Chondrocyte (in vitro differentiated cells): ENCODE measurements at regions not wholly inside any gene's neighbourhood (a gene's known extent, or its start where the extent isn't known, plus 50 kb on each side); places are given as distances from the start of the nearest gene placed in this dataset.

Experiments
- DNase-seq: peaks from one replicate; pipeline ENCODE4 v3.0.0; 2021; ENCODE audit warnings: mixed read lengths, low spot score
- H3K27ac Mint-ChIP-seq: one replicate; pipeline ENCODE4 v1.8.0; 2021; ENCODE audit warnings: mild to moderate bottlenecking, moderate library complexity, mixed read lengths; ENCODE audit not compliant: unreplicated experiment
- H3K27me3 Mint-ChIP-seq: 2 replicates; pipeline ENCODE4 v1.8.0; 2021; ENCODE audit warnings: low read depth, mixed read lengths
- H3K36me3 Mint-ChIP-seq: 2 replicates; pipeline ENCODE4 v1.8.0; 2021; ENCODE audit warnings: low read depth, mixed read lengths
- H3K4me1 Mint-ChIP-seq: 2 replicates; pipeline ENCODE4 v1.8.0; 2021; ENCODE audit warnings: low read depth, mild to moderate bottlenecking, mixed read lengths
- H3K4me3 Mint-ChIP-seq: one replicate; pipeline ENCODE4 v1.8.0; 2021; ENCODE audit warnings: mild to moderate bottlenecking, moderate library complexity, mixed read lengths; ENCODE audit not compliant: unreplicated experiment
- H3K9me3 Mint-ChIP-seq: 2 replicates; pipeline ENCODE4 v1.8.0; 2021; ENCODE audit warnings: low read depth, mixed read lengths
- CTCF ChIP-seq: fragments of 200-600 bp; sonication (generic); IDR thresholded peaks from 2 replicates; pipeline ENCODE4 v1.5.0; 2021; ENCODE audit warnings: antibody characterized with exemption, mild to moderate bottlenecking, moderate library complexity

GRCh38 chr4:138758196-138758595, 257.4 kb upstream of the NOCT start:
- no peak for DNase-seq
- no peaks in the 10 kb centered on the region for H3K4me1 Mint-ChIP-seq
- H3K36me3 Mint-ChIP-seq = peaks cover 5% of the 10 kb centered on the region
- H3K27me3 Mint-ChIP-seq = no peaks in the 10 kb centered on the region
- H3K9me3 Mint-ChIP-seq = peaks cover 8% of the 10 kb centered on the region
- H3K27ac Mint-ChIP-seq = no peak overlapping the region
- TF ChIP-seq CTCF = no peak
- no peak overlapping the region for H3K4me3 Mint-ChIP-seq

- H3K27ac Mint-ChIP-seq = no peak overlapping the region
- H3K9me3 Mint-ChIP-seq = peaks cover 15% of the 10 kb centered on the region
- no peak for TF ChIP-seq CTCF
- DNase-seq = no peak
- H3K36me3 Mint-ChIP-seq = peaks cover 7% of the 10 kb centered on the region
- no peaks in the 10 kb centered on the region for H3K27me3 Mint-ChIP-seq
- no peaks in the 10 kb centered on the region for H3K4me1 Mint-ChIP-seq
- no peak overlapping the region for H3K4me3 Mint-ChIP-seq
These were observed 258.1 kb upstream of the NOCT start for GRCh38 chr4:138757432-138757831.

GRCh38 chr4:138756519-138756918, 259.1 kb upstream of the NOCT start:
- no peak overlapping the region for H3K4me3 Mint-ChIP-seq
- no peaks in the 10 kb centered on the region for H3K27me3 Mint-ChIP-seq
- peaks cover 19% of the 10 kb centered on the region for H3K9me3 Mint-ChIP-seq
- no peak for TF ChIP-seq CTCF
- H3K4me1 Mint-ChIP-seq = no peaks in the 10 kb centered on the region
- no peak overlapping the region for H3K27ac Mint-ChIP-seq
- DNase-seq = no peak
- H3K36me3 Mint-ChIP-seq = peaks cover 7% of the 10 kb centered on the region

- DNase-seq = no peak
- TF ChIP-seq CTCF = no peak
- H3K4me3 Mint-ChIP-seq = no peak overlapping the region
- no peaks in the 10 kb centered on the region for H3K4me1 Mint-ChIP-seq
- peaks cover 8% of the 10 kb centered on the region for H3K36me3 Mint-ChIP-seq
- H3K27me3 Mint-ChIP-seq = no peaks in the 10 kb centered on the region
- H3K27ac Mint-ChIP-seq = no peak overlapping the region
- H3K9me3 Mint-ChIP-seq = peaks cover 19% of the 10 kb centered on the region
These were observed 264.3 kb upstream of the NOCT start for GRCh38 chr4:138751309-138751708.

- H3K4me1 Mint-ChIP-seq = no peaks in the 10 kb centered on the region
- no peaks in the 10 kb centered on the region for H3K27me3 Mint-ChIP-seq
- H3K4me3 Mint-ChIP-seq = no peak overlapping the region
- peaks cover 8% of the 10 kb centered on the region for H3K36me3 Mint-ChIP-seq
- TF ChIP-seq CTCF = no peak
- H3K27ac Mint-ChIP-seq = no peak overlapping the region
- peaks cover 19% of the 10 kb centered on the region for H3K9me3 Mint-ChIP-seq
- no peak for DNase-seq
These were observed 266.3 kb upstream of the NOCT start for GRCh38 chr4:138749303-138749702.
